GM23338 (cell line): ENCODE measurements at regions not wholly inside any gene's neighbourhood (a gene's known extent, or its start where the extent isn't known, plus 50 kb on each side); places are given as distances from the start of the nearest gene placed in this dataset.

Experiments
- ATAC-seq: fragments of 200-7000 bp; cut with Tn5 transposase; 3 replicates; pipeline ENCODE4 v1.9.1; 2020
- DNase-seq: peaks from one replicate; pipeline ENCODE4 v3.0.0-alpha.2; 2015; ENCODE audit warnings: low spot score
- H2AFZ ChIP-seq: fragments of 200-600 bp; sonication (generic); 2 replicates; pipeline ENCODE4 v1.8.0; 2016; ENCODE audit warnings: antibody characterized with exemption, mild to moderate bottlenecking, moderate library complexity
- H3F3A ChIP-seq: fragments of 200-600 bp; sonication (generic); replicated peaks from 2 replicates; pipeline ENCODE4 v1.8.0; 2017; ENCODE audit warnings: antibody characterized with exemption, mixed run types, low read depth
- H3K27ac ChIP-seq: fragments of 200-600 bp; sonication (generic); 2 replicates; pipeline ENCODE4 v1.6.1; 2016; ENCODE audit warnings: low read depth
- H3K27me3 ChIP-seq: fragments of 200-600 bp; sonication (generic); 2 replicates; pipeline ENCODE4 v1.8.0; 2016; ENCODE audit warnings: mild to moderate bottlenecking, mixed run types, moderate library complexity; ENCODE audit not compliant: insufficient read depth
- H3K36me3 ChIP-seq: fragments of 200-600 bp; sonication (generic); 2 replicates; pipeline ENCODE4 v1.8.0; 2016; ENCODE audit warnings: mild to moderate bottlenecking; ENCODE audit not compliant: insufficient read depth
- H3K4me1 ChIP-seq: fragments of 200-600 bp; sonication (generic); 2 replicates; pipeline ENCODE4 v1.8.0; 2016; ENCODE audit warnings: mild to moderate bottlenecking, moderate library complexity; ENCODE audit not compliant: insufficient read depth
- H3K4me2 ChIP-seq: fragments of 200-600 bp; sonication (generic); 2 replicates; pipeline ENCODE4 v1.7.1; 2017; ENCODE audit warnings: mixed run types
- H3K4me3 ChIP-seq: fragments of 200-600 bp; sonication (generic); 2 replicates; pipeline ENCODE4 v1.6.1; 2016; ENCODE audit warnings: mixed run types
- H3K79me2 ChIP-seq: fragments of 200-600 bp; sonication (generic); replicated peaks from 2 replicates; pipeline ENCODE4 v1.8.0; 2017; ENCODE audit warnings: mild to moderate bottlenecking; ENCODE audit not compliant: insufficient read depth
- H3K9me2 ChIP-seq: fragments of 200-600 bp; sonication (generic); 2 replicates; pipeline ENCODE4 v1.8.0; 2017; ENCODE audit not compliant: insufficient read depth
- H4K20me1 ChIP-seq: fragments of 200-600 bp; sonication (generic); replicated peaks from 2 replicates; pipeline ENCODE4 v1.8.0; 2017; ENCODE audit warnings: mild to moderate bottlenecking; ENCODE audit not compliant: insufficient read depth
- H3K27ac Mint-ChIP-seq: 2 replicates; pipeline ENCODE4 v1.8.0; 2020; ENCODE audit warnings: inconsistent platforms, mild to moderate bottlenecking, moderate library complexity, mixed read lengths
- H3K27me3 Mint-ChIP-seq: 3 replicates; pipeline ENCODE4 v1.8.0; 2022; ENCODE audit warnings: low read depth, mild to moderate bottlenecking, moderate library complexity, mixed read lengths, inconsistent platforms; ENCODE audit not compliant: insufficient read depth, poor library complexity
- H3K36me3 Mint-ChIP-seq: 3 replicates; pipeline ENCODE4 v1.8.0; 2021; ENCODE audit warnings: low read depth, mild to moderate bottlenecking, inconsistent platforms, moderate library complexity, mixed read lengths
- H3K4me1 Mint-ChIP-seq: 3 replicates; pipeline ENCODE4 v1.8.0; 2020; ENCODE audit warnings: mild to moderate bottlenecking, inconsistent platforms, mixed read lengths
- H3K4me3 Mint-ChIP-seq: 3 replicates; pipeline ENCODE4 v1.8.0; 2021; ENCODE audit warnings: moderate library complexity, mild to moderate bottlenecking, inconsistent platforms, mixed read lengths
- H3K9me3 Mint-ChIP-seq: 3 replicates; pipeline ENCODE4 v1.8.0; 2020; ENCODE audit warnings: moderate library complexity, mild to moderate bottlenecking, inconsistent platforms, mixed read lengths
- CREB1 ChIP-seq: fragments of 250-450 bp; sonication (Bioruptor Pico); IDR thresholded peaks from 2 replicates; pipeline ENCODE4 v1.5.0; 2020; ENCODE audit warnings: low read depth, mild to moderate bottlenecking, moderate library complexity
- ETS1 ChIP-seq: IDR thresholded peaks from 2 replicates; pipeline ENCODE4 v1.6.1; 2016; ENCODE audit warnings: antibody characterized with exemption
- EZH2 ChIP-seq: fragments of 200-600 bp; sonication (generic); IDR thresholded peaks from one replicate; pipeline ENCODE4 v1.8.0; 2017; ENCODE audit warnings: antibody characterized with exemption, mild to moderate bottlenecking, low read depth; ENCODE audit not compliant: unreplicated experiment
- EZH2phosphoT487 ChIP-seq: fragments of 200-600 bp; sonication (generic); IDR thresholded peaks from one replicate; pipeline ENCODE4 v1.8.1; 2018; ENCODE audit warnings: antibody characterized with exemption; ENCODE audit not compliant: unreplicated experiment
- JUNB ChIP-seq: IDR thresholded peaks from one replicate; pipeline ENCODE4 v1.6.1; 2016; ENCODE audit warnings: antibody characterized with exemption; ENCODE audit not compliant: unreplicated experiment
- NANOG ChIP-seq: IDR thresholded peaks from 2 replicates; pipeline ENCODE4 v1.6.1; 2016; ENCODE audit warnings: antibody characterized with exemption, borderline replicate concordance
- POLR2AphosphoS5 ChIP-seq: IDR thresholded peaks from 2 replicates; pipeline ENCODE4 v1.6.1; 2016; ENCODE audit warnings: antibody characterized with exemption, low read depth
- REST ChIP-seq: IDR thresholded peaks from one replicate; pipeline ENCODE4 v1.6.1; 2018; ENCODE audit warnings: antibody characterized with exemption; ENCODE audit not compliant: unreplicated experiment
- STAT1 ChIP-seq: IDR thresholded peaks from one replicate; pipeline ENCODE4 v1.6.1; 2016; ENCODE audit warnings: antibody characterized with exemption; ENCODE audit not compliant: unreplicated experiment
- ZNF114 ChIP-seq: fragments of 250-450 bp; sonication (Bioruptor Pico); IDR thresholded peaks from 2 replicates; pipeline ENCODE4 v1.5.0; 2020; ENCODE audit warnings: mild to moderate bottlenecking, moderate library complexity
- ZNF331 ChIP-seq: fragments of 250-450 bp; sonication (Bioruptor Pico); IDR thresholded peaks from 2 replicates; pipeline ENCODE4 v1.5.0; 2020; ENCODE audit warnings: low read depth, mild to moderate bottlenecking, moderate library complexity
- TF ChIP-seq, protein P1 (sequence below): fragments of 250-450 bp; sonication (Bioruptor Pico); IDR thresholded peaks from 2 replicates; pipeline ENCODE4 v1.5.0; 2020; ENCODE audit warnings: mild to moderate bottlenecking, moderate library complexity
- TF ChIP-seq, protein P2 (sequence below), 2 experiments: fragments of 200-600 bp in 1 of 2; sonication (generic) in 1 of 2; conservative IDR thresholded peaks; 2 replicates each; pipeline versions ENCODE4 v1.5.1 to v1.6.1; 2016 to 2017; ENCODE audit warnings: antibody characterized with exemption in 2 of 2, low read depth in 2 of 2, mild to moderate bottlenecking in 2 of 2, moderate library complexity in 1 of 2

GRCh38 chr16:80018466-80018865, 417.9 kb upstream of the MAF start:
- TF ChIP-seq ETS1 (no peak), ZNF114 (CRISPR knock-in tag) (no peak), REST (no peak), NANOG (no peak), CREB1 (CRISPR knock-in tag) (no peak), STAT1 (no peak), ZNF331 (CRISPR knock-in tag) (no peak), EZH2 (no peak), EZH2phosphoT487 (no peak), POLR2AphosphoS5 (no peak), JUNB (no peak)
- TF ChIP-seq, protein P1, sequence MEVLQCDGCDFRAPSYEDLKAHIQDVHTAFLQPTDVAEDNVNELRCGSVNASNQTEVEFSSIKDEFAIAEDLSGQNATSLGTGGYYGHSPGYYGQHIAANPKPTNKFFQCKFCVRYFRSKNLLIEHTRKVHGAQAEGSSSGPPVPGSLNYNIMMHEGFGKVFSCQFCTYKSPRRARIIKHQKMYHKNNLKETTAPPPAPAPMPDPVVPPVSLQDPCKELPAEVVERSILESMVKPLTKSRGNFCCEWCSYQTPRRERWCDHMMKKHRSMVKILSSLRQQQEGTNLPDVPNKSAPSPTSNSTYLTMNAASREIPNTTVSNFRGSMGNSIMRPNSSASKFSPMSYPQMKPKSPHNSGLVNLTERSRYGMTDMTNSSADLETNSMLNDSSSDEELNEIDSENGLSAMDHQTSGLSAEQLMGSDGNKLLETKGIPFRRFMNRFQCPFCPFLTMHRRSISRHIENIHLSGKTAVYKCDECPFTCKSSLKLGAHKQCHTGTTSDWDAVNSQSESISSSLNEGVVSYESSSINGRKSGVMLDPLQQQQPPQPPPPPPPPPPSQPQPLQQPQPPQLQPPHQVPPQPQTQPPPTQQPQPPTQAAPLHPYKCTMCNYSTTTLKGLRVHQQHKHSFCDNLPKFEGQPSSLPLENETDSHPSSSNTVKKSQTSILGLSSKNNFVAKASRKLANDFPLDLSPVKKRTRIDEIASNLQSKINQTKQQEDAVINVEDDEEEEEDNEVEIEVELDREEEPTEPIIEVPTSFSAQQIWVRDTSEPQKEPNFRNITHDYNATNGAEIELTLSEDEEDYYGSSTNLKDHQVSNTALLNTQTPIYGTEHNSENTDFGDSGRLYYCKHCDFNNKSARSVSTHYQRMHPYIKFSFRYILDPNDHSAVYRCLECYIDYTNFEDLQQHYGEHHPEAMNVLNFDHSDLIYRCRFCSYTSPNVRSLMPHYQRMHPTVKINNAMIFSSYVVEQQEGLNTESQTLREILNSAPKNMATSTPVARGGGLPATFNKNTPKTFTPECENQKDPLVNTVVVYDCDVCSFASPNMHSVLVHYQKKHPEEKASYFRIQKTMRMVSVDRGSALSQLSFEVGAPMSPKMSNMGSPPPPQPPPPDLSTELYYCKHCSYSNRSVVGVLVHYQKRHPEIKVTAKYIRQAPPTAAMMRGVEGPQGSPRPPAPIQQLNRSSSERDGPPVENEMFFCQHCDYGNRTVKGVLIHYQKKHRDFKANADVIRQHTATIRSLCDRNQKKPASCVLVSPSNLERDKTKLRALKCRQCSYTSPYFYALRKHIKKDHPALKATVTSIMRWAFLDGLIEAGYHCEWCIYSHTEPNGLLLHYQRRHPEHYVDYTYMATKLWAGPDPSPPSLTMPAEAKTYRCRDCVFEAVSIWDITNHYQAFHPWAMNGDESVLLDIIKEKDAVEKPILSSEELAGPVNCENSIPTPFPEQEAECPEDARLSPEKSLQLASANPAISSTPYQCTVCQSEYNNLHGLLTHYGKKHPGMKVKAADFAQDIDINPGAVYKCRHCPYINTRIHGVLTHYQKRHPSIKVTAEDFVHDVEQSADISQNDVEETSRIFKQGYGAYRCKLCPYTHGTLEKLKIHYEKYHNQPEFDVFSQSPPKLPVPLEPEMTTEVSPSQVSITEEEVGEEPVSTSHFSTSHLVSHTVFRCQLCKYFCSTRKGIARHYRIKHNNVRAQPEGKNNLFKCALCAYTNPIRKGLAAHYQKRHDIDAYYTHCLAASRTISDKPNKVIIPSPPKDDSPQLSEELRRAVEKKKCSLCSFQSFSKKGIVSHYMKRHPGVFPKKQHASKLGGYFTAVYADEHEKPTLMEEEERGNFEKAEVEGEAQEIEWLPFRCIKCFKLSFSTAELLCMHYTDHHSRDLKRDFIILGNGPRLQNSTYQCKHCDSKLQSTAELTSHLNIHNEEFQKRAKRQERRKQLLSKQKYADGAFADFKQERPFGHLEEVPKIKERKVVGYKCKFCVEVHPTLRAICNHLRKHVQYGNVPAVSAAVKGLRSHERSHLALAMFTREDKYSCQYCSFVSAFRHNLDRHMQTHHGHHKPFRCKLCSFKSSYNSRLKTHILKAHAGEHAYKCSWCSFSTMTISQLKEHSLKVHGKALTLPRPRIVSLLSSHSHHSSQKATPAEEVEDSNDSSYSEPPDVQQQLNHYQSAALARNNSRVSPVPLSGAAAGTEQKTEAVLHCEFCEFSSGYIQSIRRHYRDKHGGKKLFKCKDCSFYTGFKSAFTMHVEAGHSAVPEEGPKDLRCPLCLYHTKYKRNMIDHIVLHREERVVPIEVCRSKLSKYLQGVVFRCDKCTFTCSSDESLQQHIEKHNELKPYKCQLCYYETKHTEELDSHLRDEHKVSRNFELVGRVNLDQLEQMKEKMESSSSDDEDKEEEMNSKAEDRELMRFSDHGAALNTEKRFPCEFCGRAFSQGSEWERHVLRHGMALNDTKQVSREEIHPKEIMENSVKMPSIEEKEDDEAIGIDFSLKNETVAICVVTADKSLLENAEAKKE (CRISPR knock-in tag): no peak
- TF ChIP-seq, protein P2, sequence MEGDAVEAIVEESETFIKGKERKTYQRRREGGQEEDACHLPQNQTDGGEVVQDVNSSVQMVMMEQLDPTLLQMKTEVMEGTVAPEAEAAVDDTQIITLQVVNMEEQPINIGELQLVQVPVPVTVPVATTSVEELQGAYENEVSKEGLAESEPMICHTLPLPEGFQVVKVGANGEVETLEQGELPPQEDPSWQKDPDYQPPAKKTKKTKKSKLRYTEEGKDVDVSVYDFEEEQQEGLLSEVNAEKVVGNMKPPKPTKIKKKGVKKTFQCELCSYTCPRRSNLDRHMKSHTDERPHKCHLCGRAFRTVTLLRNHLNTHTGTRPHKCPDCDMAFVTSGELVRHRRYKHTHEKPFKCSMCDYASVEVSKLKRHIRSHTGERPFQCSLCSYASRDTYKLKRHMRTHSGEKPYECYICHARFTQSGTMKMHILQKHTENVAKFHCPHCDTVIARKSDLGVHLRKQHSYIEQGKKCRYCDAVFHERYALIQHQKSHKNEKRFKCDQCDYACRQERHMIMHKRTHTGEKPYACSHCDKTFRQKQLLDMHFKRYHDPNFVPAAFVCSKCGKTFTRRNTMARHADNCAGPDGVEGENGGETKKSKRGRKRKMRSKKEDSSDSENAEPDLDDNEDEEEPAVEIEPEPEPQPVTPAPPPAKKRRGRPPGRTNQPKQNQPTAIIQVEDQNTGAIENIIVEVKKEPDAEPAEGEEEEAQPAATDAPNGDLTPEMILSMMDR (conservative IDR thresholded peaks at IDR 0.05; ENCODE audit: low read depth in 2 of 2): no peak
- Mint-ChIP-seq H3K27ac (no peak overlapping the region), H3K27me3 (no peaks in the 10 kb centered on the region), H3K4me3 (no peak overlapping the region), H3K4me1 (no peaks in the 10 kb centered on the region), H3K9me3 (no peaks in the 10 kb centered on the region), H3K36me3 (no peaks in the 10 kb centered on the region)
- Histone ChIP-seq H2AFZ (no peak overlapping the region), H3K36me3 (no peaks in the 10 kb centered on the region), H3K4me3 (no peak overlapping the region), H3K4me1 (no peaks in the 10 kb centered on the region), H3K27ac (no peak overlapping the region), H3K4me2 (no peak overlapping the region), H3K27me3 (no peaks in the 10 kb centered on the region), H4K20me1 (no peaks in the 10 kb centered on the region), H3F3A (no peaks in the 10 kb centered on the region), H3K9me2 (peaks cover 19% of the 10 kb centered on the region; the same call in 1 of the 2 replicates), H3K79me2 (no peaks in the 10 kb centered on the region)
- DNase-seq (no peak), ATAC-seq (no peak)
